Hippocampal formation (tissue), 2 donors: ENCODE measurements at regions not wholly inside any gene's neighbourhood (a gene's known extent, or its start where the extent isn't known, plus 50 kb on each side); places are given as distances from the start of the nearest gene placed in this dataset.
"Not testable (repeated sequence)": the region's sequence is repeated elsewhere in the genome, so short reads cannot be mapped to it uniquely, and the experiment has no call there.

ENCODE experiments used
- DNase-seq, 2 donors: peaks; one replicate each; lab custom pipeline; 2025; lab: John Stamatoyannopoulos, UW

GRCh38 chr1:192476802-192477298 is 98.7 kb upstream of the RGS1 start:
- no peak for DNase-seq

- peak in 1 of 2 donors; percentile 53 for DNase-seq
Measured at GRCh38 chr1:192477630-192478029, 97.9 kb upstream of the RGS1 start.

- no peak for DNase-seq
Measured at GRCh38 chr1:192485692-192486436, 89.7 kb upstream of the RGS1 start.

- no peak for DNase-seq
Measured at GRCh38 chr1:192488058-192488457, 87.5 kb upstream of the RGS1 start.

GRCh38 chr1:192489047-192489446 is 86.5 kb upstream of the RGS1 start:
- no peak for DNase-seq

- no peak for DNase-seq
Measured at GRCh38 chr1:192489748-192490147, 85.8 kb upstream of the RGS1 start.

GRCh38 chr1:192491804-192492554 is 83.6 kb upstream of the RGS1 start:
- no peak for DNase-seq

- DNase-seq: no peak
Measured at GRCh38 chr1:192493584-192493983, 82.0 kb upstream of the RGS1 start.

- DNase-seq: no peak
Measured at GRCh38 chr1:192496369-192497056, 79.1 kb upstream of the RGS1 start.

GRCh38 chr1:192497214-192497794 is 78.3 kb upstream of the RGS1 start:
- no peak for DNase-seq

- not testable (repeated sequence) for DNase-seq
Measured at GRCh38 chr1:192498092-192498491, 77.5 kb upstream of the RGS1 start.

- DNase-seq: not testable (repeated sequence)
Measured at GRCh38 chr1:192499061-192499581, 76.5 kb upstream of the RGS1 start.

- DNase-seq: not testable (repeated sequence)
Measured at GRCh38 chr1:192500541-192500940, 75.0 kb upstream of the RGS1 start.

GRCh38 chr1:192506741-192507155 is 68.8 kb upstream of the RGS1 start:
- DNase-seq: no peak

- DNase-seq: no peak
Measured at GRCh38 chr1:192512426-192513162, 63.0 kb upstream of the RGS1 start.

GRCh38 chr1:192513196-192513595 is 62.4 kb upstream of the RGS1 start:
- no peak for DNase-seq

GRCh38 chr1:192513697-192514096 is 61.9 kb upstream of the RGS1 start:
- DNase-seq: no peak

GRCh38 chr1:192516776-192517297 is 58.7 kb upstream of the RGS1 start:
- DNase-seq: no peak

- DNase-seq: not testable (repeated sequence)
Measured at GRCh38 chr1:192517716-192518355, 57.7 kb upstream of the RGS1 start.

GRCh38 chr1:192518700-192519099 is 56.9 kb upstream of the RGS1 start:
- no peak for DNase-seq
